Spleen (tissue), 7 donors: ENCODE measurements at regions not wholly inside any gene's neighbourhood (a gene's known extent, or its start where the extent isn't known, plus 50 kb on each side); places are given as distances from the start of the nearest gene placed in this dataset.

Experiments used
- POLR2A ChIP-seq, 3 donors: fragments of 450-650 bp; IDR thresholded peaks; one replicate each; pipeline ENCODE4 v1.5.1; 2017; ENCODE audit warnings: antibody characterized with exemption in 3 of 3, mild to moderate bottlenecking in 1 of 3
- POLR2AphosphoS5 ChIP-seq, 3 donors: sonication (generic); formaldehyde crosslinking; IDR thresholded peaks; one replicate each; pipeline ENCODE4 v1.5.1; 2017; ENCODE audit warnings: antibody characterized with exemption in 3 of 3
- TF ChIP-seq, protein P1 (sequence below), 11 experiments: fragments of 200-600 bp in 7 of 11; fragments of 450-650 bp in 4 of 11; sonication (generic) in 4 of 11; IDR thresholded peaks in 8 of 11; conservative IDR thresholded peaks in 3 of 11; 1 replicate in 7 of 11; 2 replicates in 4 of 11; pipeline versions ENCODE4 v1.4.0 to v1.8.0; 2016 to 2021; ENCODE audit warnings: antibody characterized with exemption in 11 of 11, inconsistent platforms in 4 of 11, mild to moderate bottlenecking in 1 of 11
- donor health status: DM: no; HTN: no; CAD: no; lungs with moderate emphysema.
- donor health status: DM: no; HTN: no; CAD: no.
- donor health status: DM: no; HTN: no; CAD: no.

GRCh38 chr10:3306050-3306449 is 133.5 kb upstream of the PITRM1 start:
- TF ChIP-seq POLR2A (IDR thresholded peaks at IDR 0.05) (no peak), POLR2AphosphoS5 (IDR thresholded peaks at IDR 0.05) (no peak)
- TF ChIP-seq, protein P1, sequence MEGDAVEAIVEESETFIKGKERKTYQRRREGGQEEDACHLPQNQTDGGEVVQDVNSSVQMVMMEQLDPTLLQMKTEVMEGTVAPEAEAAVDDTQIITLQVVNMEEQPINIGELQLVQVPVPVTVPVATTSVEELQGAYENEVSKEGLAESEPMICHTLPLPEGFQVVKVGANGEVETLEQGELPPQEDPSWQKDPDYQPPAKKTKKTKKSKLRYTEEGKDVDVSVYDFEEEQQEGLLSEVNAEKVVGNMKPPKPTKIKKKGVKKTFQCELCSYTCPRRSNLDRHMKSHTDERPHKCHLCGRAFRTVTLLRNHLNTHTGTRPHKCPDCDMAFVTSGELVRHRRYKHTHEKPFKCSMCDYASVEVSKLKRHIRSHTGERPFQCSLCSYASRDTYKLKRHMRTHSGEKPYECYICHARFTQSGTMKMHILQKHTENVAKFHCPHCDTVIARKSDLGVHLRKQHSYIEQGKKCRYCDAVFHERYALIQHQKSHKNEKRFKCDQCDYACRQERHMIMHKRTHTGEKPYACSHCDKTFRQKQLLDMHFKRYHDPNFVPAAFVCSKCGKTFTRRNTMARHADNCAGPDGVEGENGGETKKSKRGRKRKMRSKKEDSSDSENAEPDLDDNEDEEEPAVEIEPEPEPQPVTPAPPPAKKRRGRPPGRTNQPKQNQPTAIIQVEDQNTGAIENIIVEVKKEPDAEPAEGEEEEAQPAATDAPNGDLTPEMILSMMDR (IDR thresholded peaks at IDR 0.05 in 8 of 11, conservative IDR thresholded peaks at IDR 0.05 in 3 of 11) = no peak
